GM13976 (cell line): ENCODE measurements at regions not wholly inside any gene's neighbourhood (a gene's known extent, or its start where the extent isn't known, plus 50 kb on each side); places are given as distances from the start of the nearest gene placed in this dataset.

ENCODE experiments used
- DNase-seq: peaks from one replicate; pipeline ENCODE4 v3.0.0; 2012; ENCODE audit warnings: low spot score
- CTCF ChIP-seq: IDR thresholded peaks from 2 replicates; pipeline ENCODE4 v1.5.1; 2012; ENCODE audit warnings: borderline replicate concordance, mild to moderate bottlenecking; ENCODE audit not compliant: insufficient read depth; ENCODE audit errors: extremely low read depth, missing control alignments, control extremely low read depth
- in situ Hi-C: fragments of 300-500 bp; cut with MboI; formaldehyde crosslinking; loops from one replicate; pipeline ENCODE4 v1.12.0; 2022; ENCODE audit warnings: low sequenced_read_pairs, mixed read lengths, inconsistent platforms; ENCODE audit not compliant: unreplicated experiment

DNA sequence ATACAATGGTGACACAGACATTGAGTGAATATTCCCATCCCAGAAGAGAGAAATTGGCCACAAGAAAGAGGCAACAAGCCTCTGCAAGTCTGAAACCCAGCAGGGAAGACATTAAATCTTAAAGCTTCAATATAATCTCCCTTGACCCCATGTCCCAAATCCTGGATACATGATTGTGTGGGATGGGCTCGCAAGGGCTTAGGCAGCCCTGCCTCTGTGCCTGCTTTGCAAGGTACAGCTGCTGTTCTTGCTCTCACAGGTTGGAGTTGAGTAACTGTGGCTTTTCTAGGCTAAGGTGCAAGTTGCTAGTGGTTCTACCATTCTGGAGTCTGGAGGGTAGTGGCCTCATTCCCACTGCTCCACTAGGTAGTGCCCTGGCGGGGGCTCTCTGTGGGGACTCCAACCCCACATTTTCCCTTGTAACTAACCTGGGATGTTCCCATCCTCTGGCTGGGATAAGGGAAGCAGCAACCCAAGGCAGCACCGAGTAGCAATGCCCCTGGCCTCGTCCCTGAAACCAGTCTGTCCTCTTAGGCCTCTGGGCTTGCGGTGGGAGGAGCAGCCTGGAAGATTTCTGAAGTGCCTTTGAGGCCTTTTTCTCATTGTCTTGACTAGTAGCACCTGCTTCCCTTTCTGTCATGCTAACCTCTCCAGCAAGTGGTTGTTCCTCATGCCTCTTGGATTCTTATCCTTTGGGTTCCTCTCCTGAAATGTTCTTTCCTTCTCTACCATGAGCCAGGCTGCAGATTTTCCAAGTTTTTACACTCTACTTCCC lies 90.0 kb downstream of the FAM174B start:
- TF ChIP-seq CTCF = no peak
- DNase-seq = no peak
- in situ Hi-C loops = no loop called here

GRCh38 chr15:92561754-92562153 lies 93.8 kb downstream of the FAM174B start:
- no peak for DNase-seq
- in situ Hi-C loops = no loop called here
- TF ChIP-seq CTCF = no peak

GRCh38 chr15:92553317-92553716 lies 102.3 kb downstream of the FAM174B start:
- in situ Hi-C loops = no loop called here
- TF ChIP-seq CTCF = no peak
- DNase-seq = no peak

GRCh38 chr15:92545996-92546395 lies 109.6 kb downstream of the FAM174B start:
- in situ Hi-C loops = no loop called here
- no peak for DNase-seq
- TF ChIP-seq CTCF = no peak

DNA sequence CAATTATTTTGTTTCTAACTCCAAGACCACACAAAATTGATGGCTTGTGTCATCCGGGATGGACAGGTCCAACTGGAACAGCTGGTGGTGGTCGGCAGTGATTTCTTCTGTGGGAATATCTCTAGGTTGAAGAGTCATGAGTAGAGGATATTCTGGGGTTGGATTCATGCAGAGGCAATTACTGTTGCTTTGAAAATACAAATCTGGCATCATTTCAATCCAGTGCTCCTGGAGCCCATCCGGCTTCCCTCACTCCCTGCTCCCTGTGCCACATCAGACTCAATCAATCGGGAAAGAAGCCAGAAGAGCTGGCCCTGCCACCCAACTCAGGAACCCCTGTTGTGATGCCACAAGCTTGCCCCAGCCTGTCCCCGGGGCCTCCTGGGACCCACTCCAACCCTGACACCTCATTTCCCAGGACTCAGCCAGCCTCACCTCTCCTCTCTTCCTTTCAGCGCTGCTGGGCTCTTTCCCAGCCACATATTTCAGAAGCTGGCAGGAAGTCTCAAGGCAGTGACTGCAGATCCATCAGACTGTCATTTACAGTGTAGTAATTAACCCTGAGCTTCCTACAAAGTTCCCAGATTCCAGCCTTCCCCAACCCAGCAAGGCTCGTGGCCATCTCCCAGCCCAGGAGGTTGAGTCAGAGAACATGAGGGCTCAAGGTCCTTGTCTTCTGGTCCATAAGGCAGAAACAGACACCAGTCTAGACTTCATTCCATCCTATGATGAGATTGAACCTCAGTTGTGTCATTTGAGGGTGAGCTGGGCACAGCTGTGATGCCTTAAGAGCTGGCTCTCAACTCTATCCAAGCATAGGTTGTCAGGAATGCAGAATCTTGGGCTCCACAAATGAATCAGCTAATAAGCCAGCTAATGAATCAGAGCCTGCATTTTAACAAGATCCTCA lies 114.0 kb downstream of the FAM174B start:
- TF ChIP-seq CTCF = no peak
- in situ Hi-C loops = no loop called here
- DNase-seq = no peak

GRCh38 chr15:92538115-92538514 lies 117.5 kb downstream of the FAM174B start:
- no peak for DNase-seq
- TF ChIP-seq CTCF = no peak
- in situ Hi-C loops = no loop called here
